Kidney (tissue), 13 donors: ENCODE measurements at regions not wholly inside any gene's neighbourhood (a gene's known extent, or its start where the extent isn't known, plus 50 kb on each side); places are given as distances from the start of the nearest gene placed in this dataset.
A peak's percentile ranks its signal among the peaks of the same experiment; 100 is the strongest.

ENCODE experiments used
- DNase-seq, 5 donors: peaks; one replicate each; pipeline ENCODE4 v3.0.0-alpha.2; 2013 to 2020
- FAIRE-seq: peaks from 2 replicates; lab custom pipeline; 2012; peaks lifted over from hg19 to GRCh38; lab: Jason Lieb, UNC
- H3K27ac ChIP-seq, 2 donors: one replicate each; pipeline ENCODE4 v1.7.0; 2013; ENCODE audit warnings: low read depth in 2 of 2, low read length in 2 of 2, inconsistent platforms in 1 of 2
- H3K27me3 ChIP-seq: one replicate; pipeline ENCODE4 v1.7.1; 2013; ENCODE audit warnings: low read length, inconsistent platforms; ENCODE audit not compliant: control insufficient read depth, insufficient read depth
- H3K36me3 ChIP-seq, 3 donors: one replicate each; pipeline versions ENCODE4 v1.7.0 to v1.7.1; 2013; ENCODE audit warnings: low read length in 3 of 3, control low read depth in 1 of 3, inconsistent platforms in 1 of 3; ENCODE audit not compliant: insufficient read depth in 3 of 3, control insufficient read depth in 2 of 3
- H3K4me1 ChIP-seq, 3 donors: one replicate each; pipeline versions ENCODE4 v1.7.0 to v1.7.1; 2013; ENCODE audit warnings: low read length in 3 of 3, inconsistent platforms in 1 of 3, low read depth in 1 of 3; ENCODE audit not compliant: control insufficient read depth in 2 of 3, insufficient read depth in 2 of 3
- H3K4me3 ChIP-seq, 3 donors: one replicate each; pipeline versions ENCODE4 v1.7.0 to v1.8.1; 2013; ENCODE audit warnings: low read length in 3 of 3, control low read depth in 1 of 3, inconsistent platforms in 1 of 3
- H3K9ac ChIP-seq, 3 donors: one replicate each; pipeline versions ENCODE4 v1.7.0 to v1.7.1; 2013; ENCODE audit warnings: low read length in 3 of 3, control low read depth in 1 of 3, inconsistent platforms in 1 of 3
- H3K9me3 ChIP-seq, 3 donors: one replicate each; pipeline versions ENCODE4 v1.7.0 to v1.7.1; 2013; ENCODE audit warnings: low read length in 3 of 3, control low read depth in 1 of 3, inconsistent platforms in 1 of 3; ENCODE audit not compliant: control insufficient read depth in 2 of 3, insufficient read depth in 1 of 3
- CTCF ChIP-seq: IDR thresholded peaks from 3 replicates; pipeline ENCODE4 v1.5.1; 2012; ENCODE audit warnings: mild to moderate bottlenecking, moderate library complexity, borderline replicate concordance; ENCODE audit not compliant: insufficient read depth; ENCODE audit errors: extremely low read depth
- intact Hi-C: fragments of 100-400 bp; cut with DNase I; formaldehyde crosslinking; loops from one replicate; pipeline ENCODE4 v1.11.1; 2022
- donor health status: control.
- donor health status: control.
- donor health status: control.
- donor health status: control.
- donor health status: control.
- donor health status: DM: yes; HTN: yes; CAD: no.
- donor health status: Normal renal cell carcinoma (clear cell type).

- intact Hi-C loops, result no loop called here
- Histone ChIP-seq H3K4me1 (peaks cover 0 to 18% (median 10%) of the 10 kb centered on the region in 3 donors), H3K36me3 (no peaks in the 10 kb centered on the region), H3K9me3 (no peaks in the 10 kb centered on the region), H3K4me3 (no peak overlapping the region), H3K9ac (no peak overlapping the region), H3K27me3 (no peaks in the 10 kb centered on the region), H3K27ac (no peak overlapping the region)
- DNase-seq (no peak), FAIRE-seq (no peak)
- no peak for TF ChIP-seq CTCF
Observed at GRCh38 chr17:28253663-28254062, 65.3 kb upstream of the TMEM97 start.

GRCh38 chr17:28255616-28256015 is 63.4 kb upstream of the TMEM97 start:
- Histone ChIP-seq H3K27me3 (no peaks in the 10 kb centered on the region), H3K9me3 (no peaks in the 10 kb centered on the region), H3K36me3 (no peaks in the 10 kb centered on the region), H3K4me1 (peaks cover 0 to 21% (median 15%) of the 10 kb centered on the region in 3 donors), H3K27ac (no peak overlapping the region), H3K4me3 (no peak overlapping the region), H3K9ac (no peak overlapping the region)
- TF ChIP-seq CTCF, result no peak
- FAIRE-seq (no peak), DNase-seq (peak in 1 of 5 donors; percentile 45)
- intact Hi-C loops, result no loop called here

GRCh38 chr17:28256370-28256769 is 62.6 kb upstream of the TMEM97 start:
- Histone ChIP-seq H3K27me3 (no peaks in the 10 kb centered on the region), H3K27ac (no peak overlapping the region), H3K36me3 (no peaks in the 10 kb centered on the region), H3K9me3 (no peaks in the 10 kb centered on the region), H3K4me3 (no peak overlapping the region), H3K4me1 (peaks cover 0 to 19% (median 15%) of the 10 kb centered on the region in 3 donors), H3K9ac (no peak overlapping the region)
- intact Hi-C loops, result no loop called here
- FAIRE-seq, result no peak
- no peak for DNase-seq
- TF ChIP-seq CTCF, result no peak

GRCh38 chr17:28256881-28257280 is 62.1 kb upstream of the TMEM97 start:
- no peak for DNase-seq
- H3K4me1 ChIP-seq, result peaks cover 0 to 17% (median 15%) of the 10 kb centered on the region in 3 donors
- intact Hi-C loops, result no loop called here
- H3K4me3 ChIP-seq, result no peak overlapping the region
- H3K36me3 ChIP-seq, result no peaks in the 10 kb centered on the region
- no peak overlapping the region for H3K27ac ChIP-seq
- H3K9ac ChIP-seq, result no peak overlapping the region
- TF ChIP-seq CTCF, result no peak
- H3K9me3 ChIP-seq, result peaks cover 0 to under 1% (median 0%) of the 10 kb centered on the region in 3 donors
- FAIRE-seq, result no peak
- H3K27me3 ChIP-seq, result no peaks in the 10 kb centered on the region
